GM12891 (cell line): ENCODE measurements at regions not wholly inside any gene's neighbourhood (a gene's known extent, or its start where the extent isn't known, plus 50 kb on each side); places are given as distances from the start of the nearest gene placed in this dataset.
"Not testable (repeated sequence)": the region's sequence is repeated elsewhere in the genome, so short reads cannot be mapped to it uniquely, and the experiment has no call there.

Experiments
- DNase-seq: peaks from one replicate; pipeline ENCODE4 v3.0.0; 2011; ENCODE audit warnings: low spot score; ENCODE audit not compliant: insufficient read length
- FAIRE-seq: peaks from 2 replicates; lab custom pipeline; 2011; peaks lifted over from hg19 to GRCh38; lab: Jason Lieb, UNC
- PAX5 ChIP-seq: IDR thresholded peaks from 2 replicates; pipeline ENCODE4 v1.6.1; 2011; ENCODE audit warnings: low read length, moderate library complexity, mild to moderate bottlenecking; ENCODE audit not compliant: insufficient read depth, severe bottlenecking
- POLR2A ChIP-seq: IDR thresholded peaks from 2 replicates; pipeline ENCODE4 v1.6.1; 2011; ENCODE audit warnings: low read depth, low read length, control low read depth
- POLR2AphosphoS5 ChIP-seq: IDR thresholded peaks from 2 replicates; pipeline ENCODE4 v1.6.1; 2011; ENCODE audit warnings: low read depth, low read length, control low read depth
- POU2F2 ChIP-seq: IDR thresholded peaks from 2 replicates; pipeline ENCODE4 v1.6.1; 2011; ENCODE audit warnings: low read depth, mild to moderate bottlenecking, control low read depth, low read length, moderate library complexity
- SPI1 ChIP-seq: IDR thresholded peaks from 2 replicates; pipeline ENCODE4 v1.6.1; 2011; ENCODE audit warnings: low read depth, low read length, control low read depth
- TAF1 ChIP-seq: IDR thresholded peaks from 2 replicates; pipeline ENCODE4 v1.6.1; 2011; ENCODE audit warnings: low read depth, low read length, control low read depth

DNA sequence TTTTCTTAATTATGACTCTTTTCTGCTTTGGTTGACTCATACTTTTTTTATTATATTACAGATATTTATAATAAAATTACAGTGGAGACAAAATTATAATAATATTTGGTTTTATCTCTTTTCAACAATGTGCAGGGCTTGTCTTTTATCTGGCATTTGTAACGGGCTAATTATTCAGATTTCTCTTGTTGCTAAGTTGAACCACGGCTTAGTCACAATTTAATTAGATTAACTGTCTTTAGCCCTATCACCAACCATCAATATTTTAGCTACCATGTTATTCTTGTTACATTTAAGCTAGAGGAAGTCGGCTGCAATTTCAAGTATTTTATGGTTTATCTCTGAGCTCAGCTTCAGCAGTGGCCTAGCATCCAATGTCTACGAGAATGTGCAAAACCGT is 798.9 kb upstream of the CA10 start:
- FAIRE-seq, result no peak

GRCh38 chr17:52947418-52947817 is 788.9 kb upstream of the CA10 start:
- FAIRE-seq (no peak), DNase-seq (no peak)
- TF ChIP-seq PAX5, result no peak
- TF ChIP-seq SPI1, result no peak
- no peak for TF ChIP-seq POU2F2
- no peak for TF ChIP-seq POLR2AphosphoS5
- no peak for TF ChIP-seq TAF1
- TF ChIP-seq POLR2A, result no peak

More for the DNA sequence above, 798.9 kb upstream of the CA10 start:
- DNase-seq, result no peak
- no peak for TF ChIP-seq SPI1
- no peak for TF ChIP-seq TAF1
- no peak for TF ChIP-seq POLR2A
- TF ChIP-seq POLR2AphosphoS5, result no peak
- TF ChIP-seq PAX5, result no peak
- no peak for TF ChIP-seq POU2F2

GRCh38 chr17:52938623-52939230 is 780.2 kb upstream of the CA10 start:
- FAIRE-seq (no peak), DNase-seq (no peak)
- TF ChIP-seq POLR2A, result no peak
- no peak for TF ChIP-seq PAX5
- TF ChIP-seq POLR2AphosphoS5, result no peak
- no peak for TF ChIP-seq POU2F2

DNA sequence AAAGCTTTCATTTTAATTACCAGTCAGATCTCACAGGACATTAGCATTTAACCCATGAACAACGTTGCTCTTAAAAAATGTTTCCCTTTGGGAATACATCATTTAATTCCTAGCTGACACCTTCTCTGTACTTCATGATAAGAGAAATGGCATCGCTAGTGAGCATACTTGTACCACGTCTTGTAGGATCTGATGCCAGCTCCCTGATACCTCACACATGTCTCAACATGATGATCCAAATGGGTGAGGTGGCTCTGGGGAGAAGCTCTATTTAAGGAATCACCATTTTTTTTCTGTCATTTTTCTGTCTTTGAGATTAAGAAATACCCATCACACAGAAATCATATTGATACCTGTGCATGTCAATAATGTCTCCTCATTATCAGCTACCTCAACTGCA is 772.1 kb upstream of the CA10 start:
- no peak for DNase-seq
- FAIRE-seq, result no peak
- no peak for TF ChIP-seq TAF1
- TF ChIP-seq PAX5, result no peak
- TF ChIP-seq SPI1, result no peak
- no peak for TF ChIP-seq POLR2A
- no peak for TF ChIP-seq POU2F2
- TF ChIP-seq POLR2AphosphoS5, result no peak

DNA sequence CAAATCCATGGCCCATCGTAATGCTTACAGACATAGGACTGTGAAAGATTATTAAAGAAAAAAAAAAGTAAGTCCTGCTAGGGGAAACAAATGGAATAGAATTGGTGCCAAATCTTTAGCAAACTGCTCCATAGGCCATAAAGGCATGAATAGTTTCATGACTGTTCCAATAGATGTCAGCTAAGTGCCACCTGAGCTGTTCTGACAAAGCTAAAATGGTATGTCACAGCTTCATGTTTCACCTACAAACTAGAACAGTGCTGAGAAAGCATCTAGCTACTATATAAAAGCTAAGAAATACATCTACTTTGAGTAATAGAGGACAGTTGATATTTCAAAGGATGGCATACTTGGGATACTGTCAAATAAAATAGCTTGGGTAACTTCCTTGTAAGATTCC is 771.6 kb upstream of the CA10 start:
- DNase-seq, result no peak
- FAIRE-seq, result no peak
- TF ChIP-seq PAX5 (no peak), TAF1 (no peak), POLR2A (no peak), POLR2AphosphoS5 (no peak), SPI1 (no peak), POU2F2 (no peak)

GRCh38 chr17:52923658-52924057 is 765.1 kb upstream of the CA10 start:
- DNase-seq (no peak), FAIRE-seq (no peak)
- no peak for TF ChIP-seq POLR2A
- TF ChIP-seq PAX5, result no peak
- no peak for TF ChIP-seq TAF1
- no peak for TF ChIP-seq SPI1
- no peak for TF ChIP-seq POLR2AphosphoS5
- TF ChIP-seq POU2F2, result no peak

DNA sequence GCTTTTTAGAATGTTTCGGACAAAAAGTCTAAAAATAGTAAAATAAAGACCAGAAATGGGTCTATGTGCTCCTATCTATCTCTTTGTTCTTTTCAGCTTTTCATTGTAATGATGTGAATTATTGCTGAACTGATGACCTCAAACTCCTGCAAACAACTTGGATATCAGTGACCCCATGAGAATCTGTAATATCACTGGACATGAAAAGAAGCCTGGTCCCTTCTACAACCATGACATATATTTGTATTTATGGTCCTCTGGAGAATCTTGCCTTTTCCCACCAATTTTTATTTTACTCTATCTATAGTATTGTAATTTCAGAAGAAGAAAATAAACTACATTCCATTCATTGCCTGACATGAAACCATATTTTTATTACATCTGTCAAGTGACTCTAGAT is 740.7 kb upstream of the CA10 start:
- TF ChIP-seq SPI1 (no peak), TAF1 (no peak), PAX5 (no peak), POU2F2 (no peak), POLR2AphosphoS5 (no peak), POLR2A (no peak)
- no peak for DNase-seq
- FAIRE-seq, result no peak

- TF ChIP-seq TAF1 (no peak), SPI1 (no peak), POLR2A (no peak), POLR2AphosphoS5 (no peak), PAX5 (no peak), POU2F2 (no peak)
- DNase-seq (no peak), FAIRE-seq (no peak)
Measured at GRCh38 chr17:52895272-52895671, 736.8 kb upstream of the CA10 start.

DNA sequence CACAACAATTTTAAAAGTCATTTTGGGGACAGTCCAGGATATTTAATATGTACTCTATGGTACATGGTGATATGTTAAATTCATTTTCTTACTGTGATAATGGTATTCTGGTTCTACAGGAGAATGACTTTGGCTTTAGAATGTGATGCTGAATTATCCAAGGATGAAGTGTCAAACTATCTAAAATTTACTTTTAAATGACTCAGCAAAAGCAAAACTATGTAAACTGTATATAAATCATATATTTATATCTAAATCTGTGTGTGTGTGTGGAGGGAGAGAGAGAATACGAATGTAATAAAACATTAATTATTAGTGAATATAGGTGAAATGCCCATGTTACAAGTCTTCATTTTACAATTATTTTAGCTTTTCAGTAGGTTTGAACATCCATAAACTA is 733.8 kb upstream of the CA10 start:
- TF ChIP-seq SPI1, result no peak
- no peak for TF ChIP-seq PAX5
- TF ChIP-seq POU2F2, result no peak
- no peak for TF ChIP-seq TAF1
- TF ChIP-seq POLR2AphosphoS5, result no peak
- no peak for TF ChIP-seq POLR2A
- FAIRE-seq, result no peak

DNA sequence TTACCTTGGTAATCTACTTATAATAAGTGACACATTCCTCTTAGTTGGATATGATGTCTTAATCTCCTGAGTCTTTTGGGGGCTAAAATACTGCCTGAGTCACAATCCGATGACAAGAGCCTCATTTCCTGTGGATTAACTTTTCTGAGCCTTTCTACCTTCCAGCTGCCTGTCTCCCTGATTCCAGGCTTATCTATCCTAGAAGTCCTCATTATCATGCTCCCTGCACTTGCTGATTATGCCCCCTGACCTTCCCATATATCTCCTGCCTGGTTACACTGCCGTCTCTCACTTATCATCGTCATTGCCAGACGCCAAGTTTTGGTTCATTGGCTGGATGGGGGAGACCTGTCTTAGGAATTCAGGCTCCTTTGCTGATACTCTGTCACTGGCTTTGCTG is 727.4 kb upstream of the CA10 start:
- TF ChIP-seq POLR2AphosphoS5, result no peak
- no peak for TF ChIP-seq POU2F2
- TF ChIP-seq TAF1, result no peak
- TF ChIP-seq SPI1, result no peak
- TF ChIP-seq PAX5, result no peak
- TF ChIP-seq POLR2A, result no peak
- no peak for FAIRE-seq
- DNase-seq, result no peak

More for the DNA sequence above, 733.8 kb upstream of the CA10 start:
- no peak for DNase-seq

DNA sequence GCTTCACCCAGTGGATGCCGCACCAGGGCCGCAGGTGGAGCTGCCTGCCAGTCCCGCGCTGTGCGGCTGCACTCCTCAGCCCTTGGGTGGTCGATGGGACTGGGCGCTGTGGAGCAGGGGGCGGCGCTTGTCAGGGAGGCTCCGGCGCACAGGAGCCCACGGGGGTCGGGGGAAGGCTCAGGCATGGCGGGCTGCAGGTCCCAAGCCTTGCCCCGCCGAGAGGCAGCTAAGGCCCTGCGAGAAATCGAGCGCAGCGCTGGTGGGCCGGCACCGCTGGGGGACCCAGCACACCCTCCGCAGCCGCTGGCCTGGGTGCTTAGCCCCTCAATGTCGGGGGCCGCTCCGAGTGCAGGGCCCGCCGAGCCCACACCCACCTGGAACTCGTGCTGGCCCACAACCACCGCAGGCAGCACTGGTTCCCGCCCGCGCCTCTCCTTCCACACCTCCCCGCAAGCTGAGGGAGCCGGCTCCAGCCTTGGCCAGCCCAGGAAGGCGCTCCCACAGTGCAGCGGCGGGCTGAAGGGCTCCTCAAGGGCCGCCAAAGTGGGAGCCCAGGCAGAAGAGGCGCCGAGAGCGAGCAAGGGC is 725.5 kb upstream of the CA10 start:
- not testable (repeated sequence) for DNase-seq, FAIRE-seq

DNA sequence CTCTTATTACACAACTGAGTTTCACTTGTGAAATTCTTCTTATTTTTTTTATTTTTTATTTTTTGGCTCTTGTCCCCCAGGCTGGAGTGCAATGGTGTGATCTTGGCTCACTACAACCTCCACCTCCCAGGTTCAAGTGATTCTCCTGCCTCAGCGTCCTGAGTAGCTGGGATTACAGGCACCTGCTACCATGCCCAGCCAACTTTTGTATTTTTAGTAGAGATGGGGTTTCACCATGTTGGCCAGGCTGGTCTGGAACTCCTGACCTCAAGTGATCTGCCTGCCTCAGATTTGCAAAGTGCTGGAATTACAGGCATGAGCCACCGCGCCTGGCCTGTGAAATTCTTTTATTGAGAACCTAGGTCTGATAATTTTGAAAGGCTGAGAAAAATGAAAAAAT is 688.3 kb upstream of the CA10 start:
- FAIRE-seq, DNase-seq: not testable (repeated sequence)
